Umbilical cord (tissue), 1 donor: ENCODE measurements at regions not wholly inside any gene's neighbourhood (a gene's known extent, or its start where the extent isn't known, plus 50 kb on each side); places are given as distances from the start of the nearest gene placed in this dataset.
A peak's percentile ranks its signal among the peaks of the same experiment; 100 is the strongest.

Source experiments
- DNase-seq: peaks from one replicate; pipeline ENCODE4 v3.0.0-alpha.2; 2015; ENCODE audit warnings: low spot score

DNA sequence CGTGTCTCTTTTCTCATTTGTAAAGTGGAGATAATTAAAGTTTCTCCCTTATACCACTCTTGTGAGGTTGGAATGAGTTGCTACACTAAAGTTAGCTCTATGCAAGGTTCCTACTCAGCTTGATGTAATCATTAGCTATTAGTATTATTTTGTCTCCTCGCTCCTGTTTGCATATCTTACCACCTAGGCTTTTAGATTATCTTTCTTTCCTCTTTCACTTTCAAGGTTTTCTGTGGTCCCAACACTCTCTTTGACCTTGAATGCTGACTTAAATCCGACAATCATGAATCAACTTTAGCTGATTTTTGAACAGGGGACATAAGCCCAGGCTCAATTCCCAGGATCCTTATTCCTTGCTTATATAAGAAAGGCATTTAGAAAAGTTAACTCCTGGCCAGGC is 769.7 kb upstream of the GRM7 start:
- DNase-seq, result no peak

DNA sequence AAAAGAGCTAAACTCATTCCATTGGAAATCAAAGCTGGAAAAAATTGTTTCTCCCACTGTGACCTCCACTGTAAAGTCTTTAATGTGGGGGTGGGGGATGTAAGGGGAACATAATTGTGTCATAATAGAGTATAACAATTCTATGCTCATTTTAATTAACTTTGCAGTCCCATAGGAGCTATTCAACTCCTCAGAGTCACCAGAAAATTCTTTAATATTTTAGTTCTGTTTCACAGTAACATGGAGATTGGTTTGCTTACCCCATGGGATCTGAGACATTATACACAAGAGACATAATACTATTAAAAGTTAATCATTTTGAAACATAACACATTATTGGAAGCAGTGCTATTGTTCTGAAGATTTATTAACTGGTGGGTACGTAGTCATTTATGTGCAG is 765.9 kb upstream of the GRM7 start:
- no peak for DNase-seq

DNA sequence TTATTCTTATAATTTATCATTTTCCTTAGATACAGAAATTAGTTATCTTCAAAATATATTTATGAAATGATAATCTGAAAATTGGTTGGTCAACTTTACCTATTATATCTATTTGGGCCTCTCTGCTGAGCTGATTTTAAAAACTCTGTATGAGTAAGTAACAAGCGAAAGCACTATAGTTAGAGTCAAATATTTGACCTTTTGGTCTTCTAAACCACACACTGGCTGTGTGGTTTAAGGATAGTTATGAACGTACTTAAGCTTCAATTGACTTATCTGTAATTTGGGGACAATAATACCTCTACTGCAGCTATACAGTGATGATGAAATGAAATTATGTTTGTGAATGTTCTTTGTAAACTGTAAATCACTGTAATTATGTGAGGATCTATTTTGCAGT is 763.9 kb upstream of the GRM7 start:
- peak; percentile 35 for DNase-seq

- peak; percentile 61 for DNase-seq
Observed at GRCh38 chr3:6097556-6097955, 763.4 kb upstream of the GRM7 start.

GRCh38 chr3:6098516-6099157 is 762.3 kb upstream of the GRM7 start:
- no peak for DNase-seq

DNA sequence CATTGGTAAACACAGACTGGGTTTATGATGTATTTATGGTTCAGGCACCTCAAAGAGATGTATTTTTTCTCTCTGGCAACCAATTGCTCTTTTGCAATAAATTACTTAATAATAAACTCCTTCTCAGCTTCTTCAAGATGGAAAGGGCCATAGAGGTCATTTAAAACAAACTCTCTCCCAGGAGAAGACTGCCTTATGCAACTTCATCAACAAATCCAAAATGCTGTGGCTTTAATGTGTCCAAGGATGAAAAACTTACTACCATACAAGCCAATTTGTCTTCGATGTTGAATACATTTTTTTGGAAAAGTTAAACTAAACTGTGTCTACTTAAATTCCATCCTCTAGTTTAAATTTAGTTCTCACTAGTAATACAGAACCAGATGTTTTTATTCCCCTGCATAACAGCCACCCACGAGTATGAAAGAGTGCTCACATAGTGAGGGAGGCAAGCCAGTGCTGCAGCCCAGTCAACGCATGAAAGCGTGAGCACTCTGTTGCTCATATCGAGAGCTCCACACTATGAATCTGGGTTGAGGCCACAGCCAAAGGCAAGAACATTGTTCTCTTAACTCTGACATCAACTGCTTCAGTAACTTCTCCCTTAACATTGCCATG is 761.3 kb upstream of the GRM7 start:
- DNase-seq, result no peak

DNA sequence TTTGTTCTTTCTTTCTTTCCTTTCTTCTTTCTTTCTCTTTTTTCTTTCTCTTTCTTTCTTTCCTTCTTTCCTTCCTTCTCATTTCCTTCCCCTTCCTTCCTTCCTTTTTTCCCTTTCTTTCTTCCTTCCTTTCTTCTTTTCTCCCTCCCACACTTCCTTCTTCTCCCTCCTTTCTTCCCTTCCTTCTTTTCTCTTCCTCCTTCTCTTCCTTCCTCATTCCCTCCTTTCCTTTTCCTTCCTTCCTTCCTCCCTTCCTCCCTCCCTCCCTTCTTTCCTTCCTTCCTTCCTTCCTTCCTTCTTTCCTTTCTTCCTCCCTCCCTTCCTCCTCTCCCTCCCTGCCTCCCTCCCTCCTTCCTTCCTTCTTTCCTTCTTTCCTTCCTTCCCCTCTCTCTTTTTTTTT is 755.7 kb upstream of the GRM7 start:
- no peak for DNase-seq

GRCh38 chr3:6108957-6109356 is 752.0 kb upstream of the GRM7 start:
- DNase-seq, result no peak

GRCh38 chr3:6110451-6110850 is 750.5 kb upstream of the GRM7 start:
- DNase-seq, result no peak

GRCh38 chr3:6112546-6112945 is 748.4 kb upstream of the GRM7 start:
- no peak for DNase-seq

- DNase-seq, result no peak
Observed at GRCh38 chr3:6113338-6113737, 747.6 kb upstream of the GRM7 start.

GRCh38 chr3:6119367-6119766 is 741.5 kb upstream of the GRM7 start:
- no peak for DNase-seq

- peak; percentile 2 for DNase-seq
Observed at GRCh38 chr3:6120786-6121185, 740.1 kb upstream of the GRM7 start.

GRCh38 chr3:6124875-6125274 is 736.0 kb upstream of the GRM7 start:
- DNase-seq, result no peak

- no peak for DNase-seq
Observed at GRCh38 chr3:6125520-6125919, 735.4 kb upstream of the GRM7 start.

DNA sequence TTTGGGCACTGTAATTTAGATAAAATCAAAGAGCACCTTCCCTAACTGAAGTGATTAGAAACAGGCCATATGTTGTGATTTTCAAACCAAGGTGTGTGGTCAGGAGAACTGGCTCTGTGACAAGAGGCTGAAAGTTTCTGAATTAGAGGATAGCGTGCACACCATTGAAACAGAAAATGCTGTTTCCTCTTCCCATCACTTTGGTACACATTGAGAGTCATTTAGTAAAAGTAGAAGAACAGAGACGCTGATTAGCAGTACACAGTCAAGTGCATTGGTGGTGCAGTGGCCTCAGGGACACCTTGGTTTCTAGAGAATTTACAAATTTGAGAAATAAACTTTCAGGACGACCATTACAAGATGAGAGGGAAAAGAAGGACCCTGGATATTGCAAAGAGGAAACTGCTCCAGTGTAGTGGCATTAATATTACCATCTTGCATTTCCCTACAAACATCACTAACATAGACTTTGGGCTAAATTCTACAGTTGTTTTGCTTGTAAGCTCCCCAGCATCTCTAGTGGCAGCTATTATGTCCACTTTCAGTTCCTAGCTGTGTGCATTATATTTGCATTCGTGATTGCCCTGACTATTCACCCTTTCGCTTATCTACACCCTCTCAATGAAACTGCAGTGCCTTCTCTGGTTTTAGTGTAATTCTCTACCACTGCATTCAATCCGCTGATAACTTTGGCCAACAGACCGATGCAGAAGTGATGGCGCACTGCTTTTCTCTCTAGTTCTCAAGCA is 728.1 kb upstream of the GRM7 start:
- no peak for DNase-seq

- no peak for DNase-seq
Observed at GRCh38 chr3:6142707-6143106, 718.2 kb upstream of the GRM7 start.

DNA sequence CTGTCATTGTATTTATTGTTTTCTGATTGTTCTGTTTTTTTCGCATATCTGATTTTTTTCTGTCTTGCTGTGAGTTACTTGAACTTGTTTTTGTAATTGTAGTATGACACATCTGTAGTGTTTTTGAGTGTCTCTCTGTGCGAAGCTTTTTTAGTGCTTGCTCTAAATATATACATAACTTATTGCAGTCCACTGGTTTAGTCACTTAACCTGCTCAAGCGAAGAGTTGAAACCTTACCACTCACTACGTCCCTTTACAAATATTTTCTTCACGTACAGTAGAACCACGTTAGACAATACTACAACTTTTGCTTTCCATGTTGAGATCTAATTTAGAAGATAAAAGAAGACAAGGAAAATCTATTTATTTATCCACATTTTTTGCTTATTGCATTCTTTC is 713.0 kb upstream of the GRM7 start:
- DNase-seq, result no peak

DNA sequence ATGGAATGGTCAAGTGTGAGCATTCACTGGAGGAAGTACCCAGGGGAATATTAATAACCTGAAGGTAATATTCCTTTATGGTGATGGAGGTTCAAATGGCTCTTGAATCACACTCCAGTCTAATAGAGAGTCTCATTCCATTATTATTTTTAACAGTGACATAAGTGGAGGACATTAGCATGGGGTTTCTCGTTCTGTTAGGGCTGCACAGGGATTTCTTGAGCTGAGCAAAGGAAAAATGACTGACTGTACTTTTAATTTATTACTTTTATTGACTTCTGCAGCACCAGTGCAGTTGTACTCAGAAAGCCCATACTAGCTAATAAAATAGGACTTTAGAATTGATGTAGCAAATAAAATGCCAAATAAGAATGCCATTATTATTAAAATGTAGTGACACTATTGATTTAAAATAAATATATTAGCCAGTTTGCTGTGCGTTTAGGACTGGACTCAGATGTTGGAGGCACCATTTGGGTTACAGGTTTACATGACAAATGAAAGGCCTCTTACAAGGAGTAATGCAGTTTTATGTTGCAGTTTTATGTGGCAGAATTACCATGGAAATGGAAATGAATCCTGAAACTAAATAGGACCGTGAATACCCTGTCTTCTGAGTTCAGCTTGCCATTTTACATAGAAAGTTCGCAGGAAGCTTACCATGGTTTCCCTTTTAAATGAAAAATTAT is 705.1 kb upstream of the GRM7 start:
- DNase-seq, result no peak

GRCh38 chr3:6165951-6166350 is 695.0 kb upstream of the GRM7 start:
- peak; percentile 91 for DNase-seq

DNA sequence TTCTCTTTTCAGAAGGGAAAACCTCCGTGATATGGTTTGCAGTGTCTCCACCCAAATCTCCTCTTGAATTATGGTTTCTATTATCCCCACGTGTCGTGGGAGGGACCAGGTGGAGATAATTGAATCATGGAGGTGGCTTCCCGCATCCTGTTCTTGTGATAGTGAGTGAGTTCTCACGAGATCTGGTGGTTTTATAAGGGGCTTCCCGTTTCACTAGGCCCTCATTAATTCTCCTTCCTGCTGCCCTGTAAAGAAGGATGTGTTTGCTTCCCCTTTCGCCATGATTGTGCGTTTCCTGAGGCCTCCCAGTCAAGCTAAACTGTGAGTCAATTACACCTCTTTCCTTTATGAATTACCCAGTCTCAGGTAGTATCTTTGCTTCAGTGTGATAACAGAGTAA is 692.7 kb upstream of the GRM7 start:
- no peak for DNase-seq

GRCh38 chr3:6172871-6173642 is 687.9 kb upstream of the GRM7 start:
- DNase-seq, result no peak
